ENCODE measurements at regions not wholly inside any gene's neighbourhood (a gene's known extent, or its start where the extent isn't known, plus 50 kb on each side); places are given as distances from the start of the nearest gene placed in this dataset.

GRCh38 chr11:115758011-115758410, 253.8 kb upstream of the CADM1 start:
- TF ChIP-seq CTCF (IDR thresholded peaks at IDR 0.05; ENCODE audit: borderline replicate concordance, control extremely low read depth, extremely low read depth, insufficient read depth, missing control alignments), result no peak
- no peak for DNase-seq (ENCODE audit: low spot score)
- in situ Hi-C loops (cut with MboI; ENCODE audit: low sequenced_read_pairs, unreplicated experiment), result no loop called here

GRCh38 chr11:115751243-115752015, 247.2 kb upstream of the CADM1 start:
- TF ChIP-seq CTCF (IDR thresholded peaks at IDR 0.05; ENCODE audit: borderline replicate concordance, control extremely low read depth, extremely low read depth, insufficient read depth, missing control alignments), result no peak
- in situ Hi-C loops (cut with MboI; ENCODE audit: low sequenced_read_pairs, unreplicated experiment), result no loop called here

GRCh38 chr11:115745610-115746512, 241.6 kb upstream of the CADM1 start:
- in situ Hi-C loops (cut with MboI; ENCODE audit: low sequenced_read_pairs, unreplicated experiment), result no loop called here
- TF ChIP-seq CTCF (IDR thresholded peaks at IDR 0.05; ENCODE audit: borderline replicate concordance, control extremely low read depth, extremely low read depth, insufficient read depth, missing control alignments), result no peak
- DNase-seq (ENCODE audit: low spot score), result no peak

More at GRCh38 chr11:115751243-115752015, 247.2 kb upstream of the CADM1 start:
- DNase-seq (ENCODE audit: low spot score), result no peak

- DNase-seq (ENCODE audit: low spot score), result no peak
- TF ChIP-seq CTCF (IDR thresholded peaks at IDR 0.05; ENCODE audit: borderline replicate concordance, control extremely low read depth, extremely low read depth, insufficient read depth, missing control alignments), result no peak
- in situ Hi-C loops (cut with MboI; ENCODE audit: low sequenced_read_pairs, unreplicated experiment), result no loop called here
Observed at GRCh38 chr11:115745066-115745465, 240.9 kb upstream of the CADM1 start.

GRCh38 chr11:115743719-115744118, 239.5 kb upstream of the CADM1 start:
- TF ChIP-seq CTCF (IDR thresholded peaks at IDR 0.05; ENCODE audit: borderline replicate concordance, control extremely low read depth, extremely low read depth, insufficient read depth, missing control alignments), result no peak
- in situ Hi-C loops (cut with MboI; ENCODE audit: low sequenced_read_pairs, unreplicated experiment), result no loop called here
- no peak for DNase-seq (ENCODE audit: low spot score)

- TF ChIP-seq CTCF (IDR thresholded peaks at IDR 0.05; ENCODE audit: borderline replicate concordance, control extremely low read depth, extremely low read depth, insufficient read depth, missing control alignments), result no peak
- in situ Hi-C loops (cut with MboI; ENCODE audit: low sequenced_read_pairs, unreplicated experiment), result no loop called here
- DNase-seq (ENCODE audit: low spot score), result no peak
Observed at GRCh38 chr11:115741376-115742107, 237.3 kb upstream of the CADM1 start.

Data from GM13976 (cell line).